ENCODE measurements at regions not wholly inside any gene's neighbourhood (a gene's known extent, or its start where the extent isn't known, plus 50 kb on each side); places are given as distances from the start of the nearest gene placed in this dataset.

GRCh38 chr11:42299780-42300179 is 840.3 kb upstream of the LRRC4C start:
- H3K27ac ChIP-seq: no peak overlapping the region
- no peak for DNase-seq (ENCODE audit: low spot score in 2 of 2)
- intact Hi-C loops (cut with DNase I; ENCODE audit: low total_unique reads): no loop called here
- no peaks in the 10 kb centered on the region for H3K27me3 ChIP-seq
- TF ChIP-seq CTCF (IDR thresholded peaks at IDR 0.05): no peak
- TF ChIP-seq POLR2AphosphoS5 (IDR thresholded peaks at IDR 0.05): no peak
- no peak for TF ChIP-seq POLR2A (IDR thresholded peaks at IDR 0.05)
- H3K36me3 ChIP-seq: no peaks in the 10 kb centered on the region
- peaks cover 4 to 5% of the 10 kb centered on the region in 2 donors for H3K9me3 ChIP-seq
- H3K4me3 ChIP-seq: no peak overlapping the region
- H3K4me1 ChIP-seq: no peaks in the 10 kb centered on the region

GRCh38 chr11:42301777-42302176 is 842.3 kb upstream of the LRRC4C start:
- Histone ChIP-seq H3K27me3 (no peaks in the 10 kb centered on the region), H3K27ac (no peak overlapping the region), H3K9me3 (no peaks in the 10 kb centered on the region), H3K36me3 (no peaks in the 10 kb centered on the region), H3K4me1 (no peaks in the 10 kb centered on the region), H3K4me3 (no peak overlapping the region)
- no peak for DNase-seq (ENCODE audit: low spot score in 2 of 2)
- intact Hi-C loops (cut with DNase I; ENCODE audit: low total_unique reads): no loop called here
- TF ChIP-seq CTCF (IDR thresholded peaks at IDR 0.05) (no peak), POLR2A (IDR thresholded peaks at IDR 0.05) (no peak), POLR2AphosphoS5 (IDR thresholded peaks at IDR 0.05) (no peak)

GRCh38 chr11:42311514-42311913 is 852.1 kb upstream of the LRRC4C start:
- H3K27ac ChIP-seq: no peak overlapping the region
- intact Hi-C loops (cut with DNase I; ENCODE audit: low total_unique reads): no loop called here
- H3K4me3 ChIP-seq: no peak overlapping the region
- no peak for TF ChIP-seq POLR2A (IDR thresholded peaks at IDR 0.05)
- no peak for TF ChIP-seq CTCF (IDR thresholded peaks at IDR 0.05)
- no peak for TF ChIP-seq POLR2AphosphoS5 (IDR thresholded peaks at IDR 0.05)
- H3K27me3 ChIP-seq: no peaks in the 10 kb centered on the region
- H3K36me3 ChIP-seq: no peaks in the 10 kb centered on the region
- H3K4me1 ChIP-seq: no peaks in the 10 kb centered on the region
- DNase-seq (ENCODE audit: low spot score in 2 of 2): no peak
- H3K9me3 ChIP-seq: no peaks in the 10 kb centered on the region

- Histone ChIP-seq H3K9me3 (no peaks in the 10 kb centered on the region), H3K4me1 (no peaks in the 10 kb centered on the region), H3K36me3 (no peaks in the 10 kb centered on the region), H3K27me3 (no peaks in the 10 kb centered on the region), H3K4me3 (no peak overlapping the region), H3K27ac (no peak overlapping the region)
- no peak for DNase-seq (ENCODE audit: low spot score in 2 of 2)
- intact Hi-C loops (cut with DNase I; ENCODE audit: low total_unique reads): no loop called here
- TF ChIP-seq POLR2AphosphoS5 (IDR thresholded peaks at IDR 0.05) (no peak), POLR2A (IDR thresholded peaks at IDR 0.05) (no peak), CTCF (IDR thresholded peaks at IDR 0.05) (no peak)
Observed at GRCh38 chr11:42311944-42312343, 852.5 kb upstream of the LRRC4C start.

- Histone ChIP-seq H3K27ac (no peak overlapping the region), H3K9me3 (no peaks in the 10 kb centered on the region), H3K36me3 (no peaks in the 10 kb centered on the region), H3K4me3 (no peak overlapping the region), H3K4me1 (no peaks in the 10 kb centered on the region), H3K27me3 (no peaks in the 10 kb centered on the region)
- DNase-seq (ENCODE audit: low spot score in 2 of 2): no peak
- intact Hi-C loops (cut with DNase I; ENCODE audit: low total_unique reads): no loop called here
- TF ChIP-seq CTCF (IDR thresholded peaks at IDR 0.05) (no peak), POLR2AphosphoS5 (IDR thresholded peaks at IDR 0.05) (no peak), POLR2A (IDR thresholded peaks at IDR 0.05) (no peak)
Observed at GRCh38 chr11:42315267-42315666, 855.8 kb upstream of the LRRC4C start.
